RKO (cell line): ENCODE measurements at regions not wholly inside any gene's neighbourhood (a gene's known extent, or its start where the extent isn't known, plus 50 kb on each side); places are given as distances from the start of the nearest gene placed in this dataset.
"Not testable (repeated sequence)": the region's sequence is repeated elsewhere in the genome, so short reads cannot be mapped to it uniquely, and the experiment has no call there.

ENCODE experiments used
- DNase-seq: peaks from one replicate; pipeline ENCODE4 v3.0.0-alpha.2; 2016; ENCODE audit warnings: low spot score

GRCh38 chr2:210961249-210961648 is 404.9 kb downstream of the CPS1 start:
- DNase-seq: no peak

- no peak for DNase-seq
These were observed 407.0 kb downstream of the CPS1 start for GRCh38 chr2:210963386-210963785.

- no peak for DNase-seq
These were observed 407.9 kb downstream of the CPS1 start for GRCh38 chr2:210964141-210964764.

- no peak for DNase-seq
These were observed 409.1 kb downstream of the CPS1 start for GRCh38 chr2:210965472-210965871.

- no peak for DNase-seq
These were observed 409.9 kb downstream of the CPS1 start for GRCh38 chr2:210966330-210966729.

- no peak for DNase-seq
These were observed 415.0 kb downstream of the CPS1 start for GRCh38 chr2:210971431-210971830.

- not testable (repeated sequence) for DNase-seq
These were observed 430.4 kb downstream of the CPS1 start for GRCh38 chr2:210986806-210987205.

GRCh38 chr2:210991107-210991506 is 434.7 kb downstream of the CPS1 start:
- DNase-seq: no peak

GRCh38 chr2:210994104-210994503 is 437.7 kb downstream of the CPS1 start:
- no peak for DNase-seq

GRCh38 chr2:210997373-210997772 is 441.0 kb downstream of the CPS1 start:
- DNase-seq: no peak

GRCh38 chr2:210998334-210998733 is 441.9 kb downstream of the CPS1 start:
- no peak for DNase-seq

- DNase-seq: no peak
These were observed 458.0 kb downstream of the CPS1 start for GRCh38 chr2:211014376-211014775.

GRCh38 chr2:211014906-211015305 is 458.5 kb downstream of the CPS1 start:
- DNase-seq: no peak

- DNase-seq: not testable (repeated sequence)
These were observed 468.7 kb downstream of the CPS1 start for GRCh38 chr2:211025089-211025488.

GRCh38 chr2:211026109-211026508 is 469.7 kb downstream of the CPS1 start:
- no peak for DNase-seq

GRCh38 chr2:211027976-211028375 is 471.6 kb downstream of the CPS1 start:
- no peak for DNase-seq

- DNase-seq: peak; percentile 10
These were observed 477.4 kb downstream of the CPS1 start for GRCh38 chr2:211033765-211034164.

- peak; percentile 10 for DNase-seq
These were observed 479.3 kb downstream of the CPS1 start for GRCh38 chr2:211035548-211036185.

GRCh38 chr2:211045025-211045424 is 488.6 kb downstream of the CPS1 start:
- no peak for DNase-seq

GRCh38 chr2:211049321-211050018 is 493.1 kb downstream of the CPS1 start:
- DNase-seq: no peak

GRCh38 chr2:211055438-211055837 is 499.0 kb downstream of the CPS1 start:
- DNase-seq: no peak

GRCh38 chr2:211061612-211062296 is 505.4 kb downstream of the CPS1 start:
- no peak for DNase-seq

- no peak for DNase-seq
These were observed 505.9 kb downstream of the CPS1 start for GRCh38 chr2:211062297-211062612.
